H1 (cell line): ENCODE measurements at regions not wholly inside any gene's neighbourhood (a gene's known extent, or its start where the extent isn't known, plus 50 kb on each side); places are given as distances from the start of the nearest gene placed in this dataset.

Experiments used
- CTCF ChIA-PET: fragments of 300-600 bp; sonication (Branson Sonifier 250); formaldehyde crosslinking; loops from one replicate; lab custom pipeline; 2021; ENCODE audit not compliant: partially characterized antibody; lab: Charles Lee
- POLR2A ChIA-PET: fragments of 300-600 bp; sonication (Branson Sonifier 250); formaldehyde crosslinking; loops from one replicate; lab custom pipeline; 2021; ENCODE audit warnings: inconsistent platforms; ENCODE audit not compliant: partially characterized antibody; lab: Charles Lee
- DNase-seq, 2 experiments: peaks; one replicate each; pipeline versions ENCODE4 v3.0.0 to v3.0.0-alpha.2; 2010 to 2022; ENCODE audit warnings: low spot score in 2 of 2, low read depth in 1 of 2, mixed read lengths in 1 of 2
- FAIRE-seq: peaks from 2 replicates; lab custom pipeline; 2011; peaks lifted over from hg19 to GRCh38; lab: Jason Lieb, UNC
- H2AFZ ChIP-seq: 2 replicates; pipeline ENCODE4 v1.8.1; 2012; ENCODE audit warnings: low read length, inconsistent platforms
- H2AK5ac ChIP-seq: 2 replicates; pipeline ENCODE4 v1.6.1; 2013; ENCODE audit warnings: low read depth, low read length
- H2BK120ac ChIP-seq: replicated peaks from 2 replicates; pipeline ENCODE3; 2013; ENCODE audit warnings: low read depth, low read length, inconsistent platforms
- H2BK12ac ChIP-seq: 2 replicates; pipeline ENCODE4 v1.6.1; 2013; ENCODE audit warnings: low read depth, low read length
- H2BK15ac ChIP-seq: 2 replicates; pipeline ENCODE4 v1.6.1; 2013; ENCODE audit warnings: low read length
- H2BK20ac ChIP-seq: 2 replicates; pipeline ENCODE4 v1.6.1; 2013; ENCODE audit warnings: low read length
- H2BK5ac ChIP-seq: 2 replicates; pipeline ENCODE4 v1.6.1; 2013; ENCODE audit warnings: low read depth, low read length
- H3K14ac ChIP-seq: 2 replicates; pipeline ENCODE4 v1.6.1; 2013; ENCODE audit warnings: inconsistent platforms; ENCODE audit not compliant: insufficient read length
- H3K18ac ChIP-seq: 2 replicates; pipeline ENCODE4 v1.6.1; 2013; ENCODE audit warnings: low read length; ENCODE audit errors: extremely low read depth
- H3K23ac ChIP-seq: 2 replicates; pipeline ENCODE4 v1.6.1; 2013; ENCODE audit warnings: inconsistent platforms; ENCODE audit not compliant: insufficient read length
- H3K23me2 ChIP-seq: 2 replicates; pipeline ENCODE4 v1.6.1; 2013; ENCODE audit warnings: low read depth, low read length
- H3K27ac ChIP-seq: 2 replicates; pipeline ENCODE4 v1.6.1; 2011; ENCODE audit warnings: low read depth, low read length, inconsistent platforms
- H3K27me3 ChIP-seq, 4 experiments: replicated peaks in 1 of 4; 1 replicate in 1 of 4; 2 replicates in 3 of 4; pipeline versions ENCODE4 v1.6.1 to v1.8.1; 2011 to 2013; ENCODE audit warnings: low read length in 3 of 4, mild to moderate bottlenecking in 3 of 4, inconsistent platforms in 2 of 4, mixed read lengths in 2 of 4, moderate library complexity in 1 of 4; ENCODE audit not compliant: control insufficient read depth in 3 of 4, insufficient read depth in 3 of 4; ENCODE audit errors: extremely low read depth in 1 of 4
- H3K36me3 ChIP-seq, 4 experiments: 2 replicates each; pipeline versions ENCODE4 v1.6.1 to v1.8.1; 2011 to 2013; ENCODE audit warnings: mild to moderate bottlenecking in 4 of 4, low read length in 3 of 4, moderate library complexity in 2 of 4, control low read depth in 1 of 4, inconsistent platforms in 1 of 4; ENCODE audit not compliant: insufficient read depth in 4 of 4, control insufficient read depth in 2 of 4
- H3K4ac ChIP-seq: replicated peaks from 2 replicates; pipeline ENCODE3; 2013; ENCODE audit warnings: low read length, low read depth, mixed read lengths, inconsistent platforms; ENCODE audit not compliant: insufficient read length
- H3K4me1 ChIP-seq, 4 experiments: replicated peaks in 1 of 4; 1 replicate in 1 of 4; 2 replicates in 3 of 4; pipeline versions ENCODE4 v1.6.1 to v1.8.1; 2011 to 2013; ENCODE audit warnings: low read length in 3 of 4, inconsistent platforms in 2 of 4, mixed read lengths in 1 of 4; ENCODE audit not compliant: insufficient read depth in 4 of 4, control insufficient read depth in 3 of 4
- H3K4me2 ChIP-seq, 2 experiments: 2 replicates each; pipeline versions ENCODE4 v1.6.1 to v1.8.1; 2011 to 2013; ENCODE audit warnings: low read depth in 2 of 2, low read length in 2 of 2, control low read depth in 1 of 2, inconsistent platforms in 1 of 2, mild to moderate bottlenecking in 1 of 2; ENCODE audit not compliant: insufficient read depth in 1 of 2
- H3K4me3 ChIP-seq, 4 experiments: fragments of 200-600, 300-600 bp in 1 of 4; sonication (generic), shearing (Covaris generic), sonication (Bioruptor Twin) in 1 of 4; 2 replicates each; pipeline versions ENCODE4 v1.5.1 to v1.8.1; 2011 to 2016; ENCODE audit warnings: low read length in 4 of 4, low read depth in 3 of 4, control low read depth in 2 of 4, inconsistent platforms in 2 of 4, mild to moderate bottlenecking in 2 of 4, mixed read lengths in 1 of 4, moderate library complexity in 1 of 4; ENCODE audit not compliant: insufficient read depth in 2 of 4; ENCODE audit errors: extremely low read depth in 1 of 4
- H3K56ac ChIP-seq: replicated peaks from 2 replicates; pipeline ENCODE3; 2013; ENCODE audit warnings: low read depth, mild to moderate bottlenecking, mixed read lengths, low read length, inconsistent platforms; ENCODE audit not compliant: insufficient read length
- H3K79me1 ChIP-seq: 2 replicates; pipeline ENCODE4 v1.6.1; 2013; ENCODE audit warnings: low read depth, low read length, control low read depth
- H3K79me2 ChIP-seq, 2 experiments: 2 replicates each; pipeline versions ENCODE4 v1.6.1 to v1.8.1; 2012 to 2013; ENCODE audit warnings: low read length in 2 of 2, mild to moderate bottlenecking in 2 of 2, inconsistent platforms in 1 of 2; ENCODE audit not compliant: insufficient read depth in 2 of 2, control insufficient read depth in 1 of 2
- H3K9ac ChIP-seq, 4 experiments: replicated peaks in 1 of 4; 1 replicate in 1 of 4; 2 replicates in 3 of 4; pipeline versions ENCODE4 v1.6.1 to v1.8.1; 2011 to 2013; ENCODE audit warnings: low read depth in 3 of 4, low read length in 3 of 4, control low read depth in 2 of 4, mild to moderate bottlenecking in 2 of 4, moderate library complexity in 2 of 4, inconsistent platforms in 1 of 4; ENCODE audit errors: extremely low read depth in 1 of 4
- H3K9me3 ChIP-seq, 2 experiments: 2 replicates each; pipeline versions ENCODE4 v1.6.1 to v1.8.1; 2012 to 2013; ENCODE audit warnings: mild to moderate bottlenecking in 2 of 2, moderate library complexity in 2 of 2, control low read depth in 1 of 2, inconsistent platforms in 1 of 2, low read depth in 1 of 2, low read length in 1 of 2, mixed read lengths in 1 of 2; ENCODE audit not compliant: insufficient read depth in 2 of 2
- H4K20me1 ChIP-seq, 2 experiments: replicated peaks in 1 of 2; 2 replicates each; pipeline versions ENCODE3 to v1.8.1; 2011 to 2013; ENCODE audit warnings: inconsistent platforms in 2 of 2, low read length in 2 of 2, mild to moderate bottlenecking in 1 of 2; ENCODE audit not compliant: insufficient read depth in 2 of 2, control insufficient read depth in 1 of 2
- H4K5ac ChIP-seq: 2 replicates; pipeline ENCODE4 v1.6.1; 2013; ENCODE audit warnings: low read length, low read depth, mixed read lengths, inconsistent platforms; ENCODE audit not compliant: insufficient read length
- H4K8ac ChIP-seq: 2 replicates; pipeline ENCODE4 v1.8.0; 2013; ENCODE audit warnings: mild to moderate bottlenecking, moderate library complexity, low read length, inconsistent platforms; ENCODE audit not compliant: insufficient read depth; ENCODE audit errors: extremely low read depth
- H4K91ac ChIP-seq: replicated peaks from 2 replicates; pipeline ENCODE3; 2013; ENCODE audit warnings: low read length, mixed read lengths, inconsistent platforms; ENCODE audit not compliant: insufficient read length
- ASH2L ChIP-seq: fragments of 200-600, 300-600 bp; sonication (generic); IDR thresholded peaks from one replicate; pipeline ENCODE4 v1.7.1; 2017; ENCODE audit warnings: low read length
- CBX5 ChIP-seq: fragments of 300-800, 300-1000 bp; sonication (generic); IDR thresholded peaks from 2 replicates; pipeline ENCODE4 v1.7.1; 2016; ENCODE audit warnings: antibody characterized with exemption, low read length, low read depth
- CHD2 ChIP-seq: IDR thresholded peaks from 2 replicates; pipeline ENCODE4 v1.6.1; 2012; ENCODE audit warnings: low read length, improper control_type of control experiment
- CREB1 ChIP-seq: IDR thresholded peaks from 2 replicates; pipeline ENCODE4 v1.6.1; 2012; ENCODE audit warnings: inconsistent platforms
- EP300 ChIP-seq, 2 experiments: IDR thresholded peaks; 1 replicate in 1 of 2; 2 replicates in 1 of 2; pipeline ENCODE4 v1.6.1; 2011 to 2012; ENCODE audit warnings: low read depth in 2 of 2, low read length in 2 of 2, mild to moderate bottlenecking in 2 of 2, borderline replicate concordance in 1 of 2, inconsistent platforms in 1 of 2, moderate library complexity in 1 of 2
- GABPA ChIP-seq: IDR thresholded peaks from 2 replicates; pipeline ENCODE4 v1.6.1; 2011; ENCODE audit warnings: mild to moderate bottlenecking, low read length, moderate library complexity, borderline replicate concordance; ENCODE audit not compliant: insufficient read depth
- KDM4A ChIP-seq: IDR thresholded peaks from one replicate; pipeline ENCODE4 v1.7.1; 2012; ENCODE audit warnings: low read depth, mild to moderate bottlenecking, moderate library complexity, low read length, inconsistent platforms; ENCODE audit not compliant: severe bottlenecking
- KDM5A ChIP-seq: fragments of 200-600 bp; IDR thresholded peaks from 2 replicates; pipeline ENCODE4 v1.7.1; 2012; ENCODE audit warnings: mild to moderate bottlenecking, low read length, inconsistent platforms, mixed read lengths
- MAX ChIP-seq: IDR thresholded peaks from 2 replicates; pipeline ENCODE4 v1.6.1; 2012; ENCODE audit warnings: inconsistent platforms
- POU5F1 ChIP-seq: IDR thresholded peaks from 2 replicates; pipeline ENCODE4 v1.6.1; 2011; ENCODE audit warnings: low read depth, mild to moderate bottlenecking, low read length, moderate library complexity
- RFX5 ChIP-seq: IDR thresholded peaks from 2 replicates; pipeline ENCODE4 v1.6.1; 2011; ENCODE audit warnings: low read depth, low read length, improper control_type of control experiment, borderline replicate concordance
- RNF2 ChIP-seq: fragments of 200-900, 300-1000 bp; sonication (generic); IDR thresholded peaks from 2 replicates; pipeline ENCODE4 v1.7.1; 2016; ENCODE audit warnings: borderline replicate concordance, low read depth, mild to moderate bottlenecking, antibody characterized with exemption, low read length; ENCODE audit not compliant: poor library complexity, severe bottlenecking; ENCODE audit errors: missing control alignments
- SP4 ChIP-seq: IDR thresholded peaks from 2 replicates; pipeline ENCODE4 v1.6.1; 2012; ENCODE audit warnings: low read length, inconsistent platforms
- WGBS, 2 experiments: shearing (Covaris generic) in 1 of 2; methylation state at CpG; one replicate each; pipeline versions ENCODE4 v1.1.6 to v1.1.7; 2013 to 2015; ENCODE audit warnings: low lambda C conversion rate in 2 of 2, mixed read lengths in 2 of 2, inconsistent platforms in 1 of 2, low coverage in 1 of 2, missing lambda C conversion rate in 1 of 2; ENCODE audit not compliant: insufficient replicate concordance in 2 of 2, insufficient coverage in 1 of 2, insufficient read length in 1 of 2; ENCODE audit errors: extremely low coverage in 1 of 2, missing lambda C conversion rate in 1 of 2; 5-methylcytosine and 5-hydroxymethylcytosine counted together

GRCh38 chr15:61654002-61654740 is 406.1 kb downstream of the VPS13C start:
- H2BK5ac ChIP-seq, result no peak overlapping the region
- POLR2A ChIA-PET, result no interaction called here
- no peak overlapping the region for H3K27ac ChIP-seq
- 0 out of 4 replicates have a peak, but pooled peaks cover 0 to 4% of the 10 kb centered on the region in 2 experiments for H3K9me3 ChIP-seq
- no peak overlapping the region for H2BK20ac ChIP-seq
- H3K56ac ChIP-seq, result no peak overlapping the region
- H2BK12ac ChIP-seq, result no peak overlapping the region; the same call in 1 of the 2 replicates
- no peaks in the 10 kb centered on the region for H3K79me2 ChIP-seq
- no peaks in the 10 kb centered on the region for H3K27me3 ChIP-seq
- FAIRE-seq, result no peak
- peak overlapping the region; percentile 8; the same call in 1 of the 2 replicates for H2BK15ac ChIP-seq
- H3K79me1 ChIP-seq, result no peaks in the 10 kb centered on the region
- no peak for DNase-seq
- H4K91ac ChIP-seq, result no peak overlapping the region
- no peak overlapping the region for H2BK120ac ChIP-seq
- 90% methylated on average over 9 of the region's 9 CpGs; no CpG with 5 or more reads in 1 of the 2 experiments for WGBS, 2 experiments
- peaks cover 0 to 11% (median 1%) of the 10 kb centered on the region in 4 experiments; a peak in 5 of 7 replicates for H3K4me1 ChIP-seq
- no peaks in the 10 kb centered on the region for H3K23me2 ChIP-seq
- H2AFZ ChIP-seq, result no peak overlapping the region
- H3K36me3 ChIP-seq, result no peaks in the 10 kb centered on the region
- CTCF ChIA-PET, result interaction anchor here (0.6 to 1.5 kb wide), 5 partner anchors 33 to 216 kb away, joined by 3 to 5 read pairs (median 3); no protein-coding TSS in a partner anchor
- no peaks in the 10 kb centered on the region for H4K20me1 ChIP-seq
- H2AK5ac ChIP-seq, result no peak overlapping the region
- no peak overlapping the region for H3K14ac ChIP-seq
- no peak overlapping the region for H3K23ac ChIP-seq
- H3K4me2 ChIP-seq, result no peak overlapping the region
- no peak overlapping the region for H3K4ac ChIP-seq
- no peak overlapping the region for H4K8ac ChIP-seq
- no peak overlapping the region for H4K5ac ChIP-seq
- no peak overlapping the region for H3K9ac ChIP-seq
- no peak overlapping the region for H3K18ac ChIP-seq
- no peak overlapping the region for H3K4me3 ChIP-seq
- TF ChIP-seq RFX5 (no peak), GABPA (no peak), RNF2 (no peak), POU5F1 (no peak), SP4 (no peak), KDM4A (no peak), MAX (no peak), EP300 (IDR thresholded peaks at IDR 0.05; ENCODE audit: borderline replicate concordance in 1 of 2, low read depth in 2 of 2, low read length in 2 of 2) (no peak), CBX5 (no peak), CREB1 (no peak), CHD2 (no peak), KDM5A (no peak), ASH2L (no peak)
